ENCODE measurements at regions not wholly inside any gene's neighbourhood (a gene's known extent, or its start where the extent isn't known, plus 50 kb on each side); places are given as distances from the start of the nearest gene placed in this dataset.
A peak's percentile ranks its signal among the peaks of the same experiment; 100 is the strongest.
"Not testable (repeated sequence)": the region's sequence is repeated elsewhere in the genome, so short reads cannot be mapped to it uniquely, and the experiment has no call there.

- Histone ChIP-seq H3K9me3 (peaks cover 7% of the 10 kb centered on the region), H3K27ac (no peak overlapping the region), H3K4me1 (no peaks in the 10 kb centered on the region), H3K36me3 (no peaks in the 10 kb centered on the region), H3K4me3 (no peak overlapping the region), H3K27me3 (no peaks in the 10 kb centered on the region)
- ATAC-seq, result no peak
- no peak for TF ChIP-seq CTCF (IDR thresholded peaks at IDR 0.05)
- DNase-seq, result no peak
- intact Hi-C loops (cut with DNase I), result no loop called here
Measured at GRCh38 chr14:89728964-89729363, 225.6 kb downstream of the EFCAB11 start.

- H3K36me3 ChIP-seq; ATAC-seq; DNase-seq; H3K4me3 ChIP-seq; H3K27me3 ChIP-seq; H3K9me3 ChIP-seq; H3K4me1 ChIP-seq; H3K27ac ChIP-seq; intact Hi-C loops (cut with DNase I): not testable (repeated sequence)
Measured at GRCh38 chr14:89726226-89726625, 228.3 kb downstream of the EFCAB11 start.

- intact Hi-C loops (cut with DNase I), result no loop called here
- no peaks in the 10 kb centered on the region for H3K27me3 ChIP-seq
- H3K4me3 ChIP-seq, result no peak overlapping the region
- no peaks in the 10 kb centered on the region for H3K9me3 ChIP-seq
- DNase-seq, result no peak
- TF ChIP-seq CTCF (IDR thresholded peaks at IDR 0.05), result no peak
- peaks cover 22% of the 10 kb centered on the region for H3K4me1 ChIP-seq
- ATAC-seq, result no peak
- H3K27ac ChIP-seq, result no peak overlapping the region
- H3K36me3 ChIP-seq, result no peaks in the 10 kb centered on the region
Measured at GRCh38 chr14:89724628-89724960, 229.9 kb downstream of the EFCAB11 start.

GRCh38 chr14:89723930-89724627 is 230.5 kb downstream of the EFCAB11 start:
- intact Hi-C loops (cut with DNase I), result no loop called here
- no peak for TF ChIP-seq CTCF (IDR thresholded peaks at IDR 0.05)
- ATAC-seq, result no peak

GRCh38 chr14:89721956-89722355 is 232.6 kb downstream of the EFCAB11 start:
- no peaks in the 10 kb centered on the region for H3K9me3 ChIP-seq
- H3K36me3 ChIP-seq, result no peaks in the 10 kb centered on the region
- TF ChIP-seq CTCF (IDR thresholded peaks at IDR 0.05), result no peak
- intact Hi-C loops (cut with DNase I), result no loop called here
- no peaks in the 10 kb centered on the region for H3K27me3 ChIP-seq
- ATAC-seq (no peak), DNase-seq (no peak)
- no peak overlapping the region for H3K27ac ChIP-seq
- H3K4me1 ChIP-seq, result peaks cover 22% of the 10 kb centered on the region
- H3K4me3 ChIP-seq, result no peak overlapping the region

More at GRCh38 chr14:89723930-89724627, 230.5 kb downstream of the EFCAB11 start:
- Histone ChIP-seq H3K27me3 (no peaks in the 10 kb centered on the region), H3K27ac (no peak overlapping the region), H3K9me3 (no peaks in the 10 kb centered on the region), H3K36me3 (no peaks in the 10 kb centered on the region), H3K4me1 (peaks cover 22% of the 10 kb centered on the region), H3K4me3 (no peak overlapping the region)
- no peak for DNase-seq

GRCh38 chr14:89720741-89721729 is 233.5 kb downstream of the EFCAB11 start:
- no peaks in the 10 kb centered on the region for H3K36me3 ChIP-seq
- H3K9me3 ChIP-seq, result no peaks in the 10 kb centered on the region
- DNase-seq (peak; percentile 67), ATAC-seq (peak; percentile 95)
- TF ChIP-seq CTCF (IDR thresholded peaks at IDR 0.05), result no peak
- intact Hi-C loops (cut with DNase I), result no loop called here
- no peaks in the 10 kb centered on the region for H3K27me3 ChIP-seq
- peak overlapping the region; percentile 58 for H3K27ac ChIP-seq
- H3K4me3 ChIP-seq, result no peak overlapping the region
- H3K4me1 ChIP-seq, result peaks cover 22% of the 10 kb centered on the region

Measured in upper lobe of right lung (tissue), 1 donor.